ENCODE measurements at regions not wholly inside any gene's neighbourhood (a gene's known extent, or its start where the extent isn't known, plus 50 kb on each side); places are given as distances from the start of the nearest gene placed in this dataset.

DNA sequence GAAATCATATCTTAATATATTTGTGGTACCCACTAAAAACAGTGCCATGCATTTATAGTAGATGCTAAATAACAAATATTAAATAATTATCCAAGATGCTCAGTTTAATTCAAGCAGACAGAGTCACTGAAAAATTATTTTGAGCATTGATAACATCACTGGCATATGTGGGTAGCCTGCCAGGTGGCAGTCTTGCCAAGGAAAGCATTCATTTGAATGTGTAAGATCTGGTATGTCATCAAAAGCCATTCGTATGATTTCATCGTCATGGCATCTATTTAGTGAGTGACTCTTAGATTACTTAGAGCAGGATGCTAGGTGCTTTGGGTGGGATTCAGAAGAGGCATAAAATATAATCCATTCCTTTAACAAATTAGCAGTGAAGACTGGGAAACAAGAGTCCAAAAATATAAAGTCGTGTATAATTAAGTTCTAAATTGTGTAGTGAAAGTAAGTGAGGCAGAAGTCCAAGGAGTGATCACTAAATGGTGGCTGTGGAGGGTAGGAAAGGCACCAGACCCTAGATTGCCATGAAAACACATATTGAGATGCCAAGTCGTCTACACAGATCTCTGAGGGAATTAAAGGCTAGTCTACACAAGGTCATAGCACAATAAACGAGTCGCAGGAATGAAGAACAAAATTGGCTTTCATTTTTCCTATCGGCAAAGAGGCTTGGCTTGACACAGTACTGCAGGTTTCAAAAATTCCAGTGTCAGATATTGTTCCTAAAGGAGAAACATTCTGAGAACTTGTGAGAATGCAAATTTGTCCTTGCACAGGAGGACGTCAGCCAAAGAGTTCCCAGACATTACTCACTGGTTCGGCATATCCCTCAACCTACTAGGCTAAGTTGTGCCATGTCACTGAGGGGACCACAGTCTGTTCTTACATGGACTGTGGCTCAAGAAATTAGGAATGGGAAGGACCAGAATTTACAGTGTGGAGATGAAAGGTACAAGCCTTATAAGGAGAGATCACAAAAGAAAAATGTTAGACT is 130.8 kb downstream of the LYPLAL1 start:
- no peak for DNase-seq

- DNase-seq = no peak
Observed at GRCh38 chr1:219302697-219303096, 129.0 kb downstream of the LYPLAL1 start.

DNA sequence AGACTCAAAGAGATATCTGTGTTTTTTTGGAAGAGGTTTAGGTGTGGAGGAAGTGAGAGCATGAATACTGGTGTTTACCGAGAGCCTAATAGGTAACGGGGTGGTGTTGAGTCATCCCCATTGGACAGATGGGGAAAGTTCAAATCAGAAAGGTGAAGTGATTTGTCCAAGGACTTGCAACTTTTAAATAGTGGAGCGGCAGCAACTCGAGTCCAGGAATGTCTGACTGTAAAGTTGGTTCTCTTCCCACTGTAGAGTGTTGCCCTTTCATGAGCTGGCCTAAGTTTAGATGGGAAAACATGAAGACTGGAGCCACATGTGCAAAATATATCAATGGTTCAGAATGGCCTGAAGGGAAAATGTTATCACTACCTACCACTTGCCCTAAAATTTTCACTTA is 125.7 kb downstream of the LYPLAL1 start:
- DNase-seq = no peak

DNA sequence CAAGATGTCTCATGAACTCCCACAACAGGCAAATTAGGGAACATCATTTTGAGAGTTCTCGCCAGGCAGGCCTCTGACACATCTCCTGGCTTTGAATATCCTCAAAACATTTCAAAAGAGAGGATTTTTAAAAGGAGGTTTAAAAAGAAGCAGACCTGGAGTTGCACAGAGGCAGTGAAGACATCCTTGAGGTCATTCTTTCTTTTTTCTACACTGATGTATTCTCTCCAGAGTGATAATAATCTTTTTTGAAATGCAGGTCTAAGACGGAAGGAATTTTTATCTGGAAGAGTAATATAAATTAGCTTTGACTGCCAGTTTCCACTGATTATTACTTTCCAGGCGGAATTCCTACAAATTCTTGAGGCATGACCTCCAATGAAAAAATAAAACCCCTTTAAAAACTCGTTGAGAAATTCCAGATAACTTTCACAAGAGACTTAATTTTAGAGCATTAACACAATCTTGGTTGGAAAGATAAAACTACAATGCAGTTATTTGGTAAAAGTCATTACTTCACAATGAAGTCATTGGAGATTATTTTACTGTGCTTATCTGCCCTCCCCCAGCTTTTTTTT is 125.0 kb downstream of the LYPLAL1 start:
- no peak for DNase-seq

DNA sequence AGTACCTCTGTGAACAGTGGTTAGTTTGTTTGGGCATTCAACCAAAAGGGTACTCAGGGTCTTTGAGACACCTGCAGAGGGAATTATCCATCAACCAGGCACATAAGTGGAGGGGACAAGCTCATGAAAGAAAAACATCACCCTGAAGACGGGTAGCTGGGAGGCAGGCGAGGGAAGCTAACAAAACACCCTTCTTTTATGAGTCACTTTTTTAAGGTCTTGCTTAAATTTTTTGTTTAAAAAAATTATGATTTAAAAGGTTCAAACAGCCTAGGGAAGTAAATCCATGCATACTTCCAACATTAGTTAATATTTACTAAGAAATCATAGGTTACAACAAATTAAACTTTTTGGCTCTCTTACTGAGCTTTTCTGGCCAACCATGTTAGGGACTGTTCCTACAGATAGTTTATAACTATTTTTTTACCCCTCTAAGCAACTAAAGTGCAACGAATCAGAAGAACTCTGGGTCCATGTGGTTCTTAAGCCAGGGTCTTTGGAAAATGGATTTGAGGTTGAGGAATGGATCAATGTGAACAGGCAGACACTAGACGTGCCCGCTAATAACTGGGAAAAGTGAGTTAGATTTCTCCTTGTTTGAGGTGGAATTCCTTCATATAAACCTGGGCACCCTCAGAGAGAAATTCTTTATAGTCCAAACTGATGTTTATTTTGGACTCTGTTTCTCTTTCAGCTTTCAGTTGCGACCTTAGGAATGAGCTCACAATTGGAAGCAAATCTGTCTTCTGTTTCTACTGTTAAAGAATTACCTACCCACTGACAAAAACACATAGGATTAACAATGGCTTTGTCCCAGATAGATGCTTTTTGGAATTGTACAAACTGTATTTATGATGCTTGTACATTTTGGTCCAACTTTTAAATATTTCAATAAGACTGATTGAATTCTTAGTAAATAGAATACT is 123.0 kb downstream of the LYPLAL1 start:
- DNase-seq = no peak

DNA sequence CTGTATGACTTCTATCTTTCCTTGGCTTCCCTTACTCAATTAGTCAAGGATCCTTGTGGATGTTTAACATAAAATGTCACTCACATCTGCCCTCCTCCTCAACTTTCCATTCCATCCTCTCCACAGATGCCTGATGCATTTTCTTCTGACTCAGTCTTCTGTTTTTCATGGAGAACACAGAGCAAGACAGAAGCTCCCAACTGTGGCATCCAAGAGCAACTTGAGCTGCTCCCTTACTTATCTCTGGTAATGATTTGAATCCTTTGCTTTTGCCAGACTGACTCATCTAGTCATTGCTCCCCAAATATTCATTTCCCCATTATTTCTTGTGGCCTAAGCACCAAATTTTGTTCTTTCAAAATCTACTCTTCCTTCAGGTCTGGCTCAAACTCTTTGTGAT is 120.6 kb downstream of the LYPLAL1 start:
- no peak for DNase-seq

- DNase-seq = no peak
Observed at GRCh38 chr1:219293410-219293809, 119.7 kb downstream of the LYPLAL1 start.

DNA sequence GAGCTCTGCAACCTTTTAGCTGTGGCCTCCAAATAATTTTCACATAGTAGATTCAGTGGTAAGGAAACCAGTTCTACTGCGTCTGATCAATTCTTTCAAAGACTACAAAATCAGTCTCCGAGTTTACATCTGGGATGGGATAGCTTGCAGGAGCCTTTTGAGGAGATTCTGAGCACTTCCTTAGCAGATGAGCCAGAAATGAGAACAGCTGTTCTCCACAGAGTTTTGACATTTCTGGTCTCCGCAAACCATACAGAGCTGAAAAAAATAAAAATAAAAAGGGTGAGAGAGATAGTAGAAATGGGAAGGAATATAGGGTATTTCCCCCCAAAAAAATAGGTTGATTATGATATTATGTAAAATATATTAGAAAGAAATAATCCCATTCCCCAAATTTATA is 119.3 kb downstream of the LYPLAL1 start:
- DNase-seq = no peak

GRCh38 chr1:219292341-219292740 is 118.7 kb downstream of the LYPLAL1 start:
- no peak for DNase-seq

- no peak for DNase-seq
Observed at GRCh38 chr1:219289171-219289570, 115.5 kb downstream of the LYPLAL1 start.

DNA sequence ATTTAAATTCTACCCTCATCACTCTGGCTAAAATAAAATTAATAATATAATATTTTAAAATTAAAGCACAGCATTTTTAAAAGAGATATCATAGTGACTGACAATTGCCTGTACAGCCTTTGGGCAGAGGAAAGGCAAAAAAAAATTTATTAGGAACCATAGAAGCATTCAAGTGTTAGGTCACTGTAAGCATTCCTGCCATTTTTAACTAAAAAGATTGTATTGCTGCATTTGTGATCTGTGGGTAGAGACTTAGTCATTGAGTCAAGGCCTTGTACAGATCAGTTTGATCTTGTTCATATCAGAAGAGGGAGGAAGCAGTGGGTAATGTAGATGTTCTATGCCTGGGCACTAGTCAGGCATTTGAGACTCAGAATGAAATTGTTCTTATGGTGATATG is 109.9 kb downstream of the LYPLAL1 start:
- DNase-seq = no peak

DNA sequence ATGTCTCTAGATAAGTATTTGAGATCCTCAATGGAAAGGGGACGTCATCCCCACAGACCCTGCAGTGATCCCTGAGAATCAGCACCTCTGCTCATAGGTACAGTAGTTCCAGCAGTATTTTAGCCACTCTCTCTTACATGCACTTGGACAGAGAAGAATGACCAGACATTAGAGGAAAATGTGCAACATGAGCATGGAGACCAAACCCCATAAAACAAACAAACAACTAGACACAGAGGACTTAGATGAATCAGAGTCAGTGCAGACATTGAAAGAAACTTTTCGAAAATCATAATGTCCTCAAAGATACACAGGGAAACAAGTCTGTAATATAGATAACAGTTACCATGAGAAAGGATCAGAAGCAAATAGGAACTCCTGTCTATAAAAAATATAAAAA is 108.2 kb downstream of the LYPLAL1 start:
- no peak for DNase-seq

- DNase-seq = no peak
Observed at GRCh38 chr1:219279017-219279770, 105.5 kb downstream of the LYPLAL1 start.

- DNase-seq = no peak
Observed at GRCh38 chr1:219278288-219278687, 104.6 kb downstream of the LYPLAL1 start.

GRCh38 chr1:219277304-219278105 is 103.8 kb downstream of the LYPLAL1 start:
- DNase-seq = no peak

DNA sequence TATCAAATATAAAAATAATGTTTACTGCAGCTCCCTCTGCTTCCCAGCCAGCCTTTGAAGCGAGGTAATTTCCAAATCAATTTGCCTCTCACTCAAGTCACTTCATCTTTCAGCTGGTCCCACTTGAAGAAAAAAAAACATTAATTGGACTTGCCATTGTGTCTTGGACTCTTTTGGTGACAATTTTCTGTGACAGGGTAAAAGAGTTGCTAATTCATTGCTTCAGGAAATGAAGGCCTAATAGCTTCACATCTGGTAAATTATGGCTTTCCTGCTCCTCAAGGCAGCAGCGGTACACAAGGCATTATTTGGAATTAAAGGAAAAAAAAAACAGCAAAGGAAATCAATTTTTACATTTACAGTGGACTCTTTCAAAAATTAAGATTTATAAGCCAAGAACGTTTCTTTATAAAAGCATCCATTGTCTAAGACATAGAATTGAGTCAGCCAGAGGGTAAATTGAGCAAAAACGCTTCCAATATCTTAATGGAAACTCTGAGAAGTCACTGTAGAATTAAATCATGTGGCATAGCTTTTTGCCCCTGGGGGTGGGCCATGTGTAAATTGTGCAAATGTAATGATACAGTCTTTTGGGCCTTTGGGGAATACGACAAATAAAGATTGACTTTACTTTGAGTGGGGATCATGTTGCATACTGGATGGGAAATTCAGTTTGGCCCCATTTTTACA is 102.5 kb downstream of the LYPLAL1 start:
- no peak for DNase-seq

- no peak for DNase-seq
Observed at GRCh38 chr1:219273088-219273686, 99.5 kb downstream of the LYPLAL1 start.

DNA sequence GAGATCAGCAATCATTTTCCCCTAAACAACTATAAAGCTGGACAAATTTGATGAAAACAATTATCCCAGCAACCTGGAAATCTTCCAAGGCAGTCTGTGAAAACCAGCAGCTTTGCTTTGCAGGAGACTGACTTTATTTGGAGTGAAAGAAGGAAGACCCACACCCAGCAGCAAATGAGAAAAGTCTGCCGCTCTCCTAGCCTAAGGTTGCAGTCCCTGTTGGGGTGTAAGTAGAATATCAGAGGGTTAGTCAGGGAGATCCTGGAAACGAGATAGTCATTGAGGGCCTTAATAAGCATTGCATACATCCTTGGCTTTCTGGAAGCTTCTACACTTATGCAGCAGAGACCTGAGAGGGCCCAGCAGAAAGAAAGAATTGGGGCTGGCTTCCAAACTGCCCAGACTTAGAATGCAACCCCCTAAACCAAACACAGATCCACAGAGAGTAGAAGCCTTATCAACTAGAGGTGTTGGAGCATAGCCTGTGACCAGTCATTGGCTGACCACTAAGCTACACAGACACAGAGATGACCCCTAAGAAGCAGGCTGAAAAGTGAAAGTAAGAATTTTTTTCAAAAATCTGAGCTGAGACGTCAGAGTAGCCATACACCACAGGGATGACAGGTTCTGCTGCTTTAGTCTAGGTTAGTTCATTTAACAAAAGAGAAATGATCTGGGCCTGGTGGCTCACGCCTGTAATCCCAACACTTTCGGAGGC is 98.3 kb downstream of the LYPLAL1 start:
- no peak for DNase-seq

DNA sequence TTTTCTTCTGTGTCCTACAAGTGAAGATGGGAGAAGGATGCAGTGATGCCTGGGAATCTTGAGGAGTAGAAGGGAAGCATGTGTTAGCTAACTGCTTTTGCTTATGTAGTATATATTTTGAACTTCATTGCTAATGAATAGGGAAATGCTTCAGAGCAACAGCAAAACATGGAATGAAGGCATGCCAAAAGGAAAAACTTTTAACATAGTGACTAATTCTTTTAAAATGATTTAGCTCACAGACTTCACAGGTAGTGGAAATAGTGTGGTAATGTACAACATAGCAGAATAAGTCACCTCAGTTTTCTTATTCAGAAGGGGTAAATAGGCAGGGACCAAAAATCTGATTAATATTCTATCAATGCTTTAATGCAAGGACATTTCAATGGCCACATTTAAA is 95.5 kb downstream of the LYPLAL1 start:
- no peak for DNase-seq

- no peak for DNase-seq
Observed at GRCh38 chr1:219266524-219266923, 92.8 kb downstream of the LYPLAL1 start.
